Stomach (tissue), 4 donors: ENCODE measurements at regions not wholly inside any gene's neighbourhood (a gene's known extent, or its start where the extent isn't known, plus 50 kb on each side); places are given as distances from the start of the nearest gene placed in this dataset.

ENCODE experiments used
- POLR2A ChIP-seq, 4 donors: fragments of 450-650 bp; IDR thresholded peaks; one replicate each; pipeline ENCODE4 v1.6.1; 2016; ENCODE audit warnings: antibody characterized with exemption in 4 of 4, control low read depth in 2 of 4, mild to moderate bottlenecking in 1 of 4, moderate library complexity in 1 of 4
- TF ChIP-seq, protein P1 (sequence below), 7 experiments: fragments of 450-650 bp in 4 of 7; fragments of 200-600 bp in 3 of 7; sonication (generic) in 3 of 7; IDR thresholded peaks; one replicate each; pipeline ENCODE4 v1.5.1; 2016 to 2019; ENCODE audit warnings: antibody characterized with exemption in 7 of 7, control low read depth in 2 of 7, mild to moderate bottlenecking in 1 of 7

GRCh38 chr5:12896086-12896485 lies 991.8 kb upstream of the CTNND2 start:
- TF ChIP-seq, protein P1, sequence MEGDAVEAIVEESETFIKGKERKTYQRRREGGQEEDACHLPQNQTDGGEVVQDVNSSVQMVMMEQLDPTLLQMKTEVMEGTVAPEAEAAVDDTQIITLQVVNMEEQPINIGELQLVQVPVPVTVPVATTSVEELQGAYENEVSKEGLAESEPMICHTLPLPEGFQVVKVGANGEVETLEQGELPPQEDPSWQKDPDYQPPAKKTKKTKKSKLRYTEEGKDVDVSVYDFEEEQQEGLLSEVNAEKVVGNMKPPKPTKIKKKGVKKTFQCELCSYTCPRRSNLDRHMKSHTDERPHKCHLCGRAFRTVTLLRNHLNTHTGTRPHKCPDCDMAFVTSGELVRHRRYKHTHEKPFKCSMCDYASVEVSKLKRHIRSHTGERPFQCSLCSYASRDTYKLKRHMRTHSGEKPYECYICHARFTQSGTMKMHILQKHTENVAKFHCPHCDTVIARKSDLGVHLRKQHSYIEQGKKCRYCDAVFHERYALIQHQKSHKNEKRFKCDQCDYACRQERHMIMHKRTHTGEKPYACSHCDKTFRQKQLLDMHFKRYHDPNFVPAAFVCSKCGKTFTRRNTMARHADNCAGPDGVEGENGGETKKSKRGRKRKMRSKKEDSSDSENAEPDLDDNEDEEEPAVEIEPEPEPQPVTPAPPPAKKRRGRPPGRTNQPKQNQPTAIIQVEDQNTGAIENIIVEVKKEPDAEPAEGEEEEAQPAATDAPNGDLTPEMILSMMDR (IDR thresholded peaks at IDR 0.05), result no peak
- TF ChIP-seq POLR2A (IDR thresholded peaks at IDR 0.05), result no peak
